GM19239 (cell line): ENCODE measurements at regions not wholly inside any gene's neighbourhood (a gene's known extent, or its start where the extent isn't known, plus 50 kb on each side); places are given as distances from the start of the nearest gene placed in this dataset.
"Not testable (repeated sequence)": the region's sequence is repeated elsewhere in the genome, so short reads cannot be mapped to it uniquely, and the experiment has no call there.

Experiments used
- DNase-seq: peaks from one replicate; pipeline ENCODE4 v3.0.0; 2011; ENCODE audit warnings: low spot score; ENCODE audit not compliant: insufficient read length
- FAIRE-seq: peaks from 2 replicates; lab custom pipeline; 2011; peaks lifted over from hg19 to GRCh38; lab: Jason Lieb, UNC

DNA sequence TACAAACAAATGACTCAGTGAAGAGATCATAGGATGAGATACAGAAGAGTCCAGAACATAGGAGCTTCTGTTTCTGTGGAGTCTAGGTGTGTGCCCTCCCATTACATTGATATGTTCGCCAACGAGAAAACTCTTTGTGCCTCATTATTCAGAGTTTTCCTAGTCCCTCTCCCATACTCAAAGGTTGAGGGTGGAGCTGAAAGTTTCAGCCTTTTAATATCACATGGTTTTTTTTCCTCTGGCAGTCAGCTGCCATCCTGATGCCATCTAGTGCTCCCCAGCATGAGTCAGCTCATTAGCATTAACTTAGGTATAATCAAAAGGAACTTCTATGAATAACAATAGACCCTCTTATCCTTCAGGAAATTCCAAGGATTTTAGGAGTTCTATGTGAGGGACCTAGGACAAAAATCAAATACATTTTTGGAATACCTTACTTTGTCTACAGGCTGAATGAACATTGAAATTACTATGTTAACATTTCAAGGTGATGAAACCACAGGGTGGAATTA lies 559.6 kb upstream of the AMOT start:
- no peak for DNase-seq
- FAIRE-seq: no peak

GRCh38 chrX:113399506-113400192 lies 559.0 kb upstream of the AMOT start:
- DNase-seq: no peak
- no peak for FAIRE-seq

DNA sequence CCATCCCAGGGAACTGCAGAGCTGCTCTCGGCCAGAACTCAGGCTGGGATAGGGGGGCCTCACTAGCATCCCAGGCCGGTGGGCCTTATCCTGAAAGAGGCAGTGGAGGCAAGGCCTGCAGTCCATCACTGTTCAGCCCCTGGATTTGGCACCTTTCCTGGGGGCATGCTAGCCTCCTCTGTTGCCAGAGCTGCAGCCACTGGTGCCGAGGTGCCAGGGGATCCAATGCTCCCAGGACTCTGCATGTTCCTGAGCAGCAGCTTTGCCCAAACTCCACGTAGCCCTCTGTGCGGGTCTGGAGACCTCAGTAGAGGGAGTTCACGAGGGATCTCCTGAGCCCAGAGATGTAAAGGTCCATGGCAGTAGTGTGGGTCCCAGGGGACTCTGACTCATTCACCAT lies 551.7 kb upstream of the AMOT start:
- no peak for FAIRE-seq

DNA sequence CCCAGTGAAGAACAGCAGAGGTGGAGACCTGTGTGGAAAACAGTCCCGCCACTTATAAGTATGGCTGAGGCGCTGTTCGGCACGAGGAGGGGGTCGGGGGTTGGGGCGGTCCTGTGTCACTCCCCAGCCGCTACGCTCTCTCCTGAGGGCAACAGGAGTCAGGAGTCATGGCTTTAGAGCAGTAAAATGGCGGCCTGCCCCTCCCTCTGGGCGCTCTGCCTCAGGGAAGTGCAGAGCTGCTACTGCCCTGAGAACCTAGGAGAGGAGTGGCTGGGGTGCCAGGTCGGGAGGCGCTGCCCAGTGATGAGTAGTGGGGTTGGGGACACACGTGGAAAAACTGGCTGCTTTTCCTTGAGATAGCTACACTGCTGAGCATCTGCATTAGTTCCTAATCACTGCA lies 551.2 kb upstream of the AMOT start:
- FAIRE-seq (no peak), DNase-seq (no peak)

More for the DNA sequence above, 551.7 kb upstream of the AMOT start:
- DNase-seq: no peak

DNA sequence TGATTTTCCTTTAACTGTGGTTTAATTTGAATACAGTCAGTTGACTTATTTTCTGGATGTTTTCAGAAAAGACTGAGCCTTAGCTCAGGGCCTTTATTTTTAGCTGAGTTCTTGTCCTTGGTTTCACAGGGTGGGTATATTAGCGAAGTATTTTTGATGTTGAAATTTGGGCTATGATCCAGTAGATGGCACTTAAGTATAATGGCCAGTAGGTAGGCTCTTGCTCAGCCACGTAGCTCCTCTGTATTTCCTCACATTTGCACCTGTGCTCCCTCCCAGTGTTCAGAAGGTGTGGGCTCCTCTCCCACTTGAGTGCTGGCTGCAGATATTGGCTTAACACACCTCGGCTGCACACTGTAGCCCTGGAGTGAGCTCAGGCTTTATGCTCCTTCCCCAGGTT lies 549.9 kb upstream of the AMOT start:
- DNase-seq (no peak), FAIRE-seq (no peak)

- no peak for FAIRE-seq
- DNase-seq: no peak
Observed at GRCh38 chrX:113389846-113390245, 549.2 kb upstream of the AMOT start.

DNA sequence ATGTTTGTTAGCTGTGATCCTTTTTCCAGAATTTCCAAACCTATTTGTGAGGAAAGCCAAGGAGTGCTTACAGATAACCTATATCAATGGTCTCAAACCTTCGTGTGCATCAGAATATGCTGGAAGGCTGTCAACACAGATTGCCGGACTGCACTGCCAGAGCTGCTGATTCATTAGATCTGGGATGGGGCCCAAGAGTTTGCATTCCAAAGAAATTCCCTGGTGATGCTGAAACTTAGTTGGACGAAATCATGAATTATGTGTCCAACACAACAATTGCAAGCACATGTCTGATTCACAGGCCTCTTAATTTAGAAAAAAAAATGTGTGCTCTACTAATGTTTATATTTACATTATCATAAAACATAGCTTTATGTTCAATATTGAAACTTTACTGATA lies 544.0 kb upstream of the AMOT start:
- no peak for FAIRE-seq

DNA sequence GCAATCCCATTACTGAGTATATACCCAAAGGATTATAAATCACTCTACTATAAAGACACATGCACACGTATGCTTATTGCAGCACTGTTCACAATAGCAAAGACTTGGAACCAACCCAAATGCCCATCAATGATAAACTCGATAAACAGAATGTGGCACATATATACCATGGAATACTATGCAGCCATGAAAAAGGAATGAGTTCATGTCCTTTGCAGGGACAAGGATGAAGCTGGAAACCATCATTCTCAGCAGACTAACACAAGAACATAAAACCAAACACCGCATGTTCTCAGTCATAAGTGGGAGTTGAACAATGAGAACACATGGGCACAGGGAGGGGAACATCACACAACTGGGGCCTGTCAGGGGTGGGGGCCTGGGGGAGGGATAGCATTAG lies 532.8 kb upstream of the AMOT start:
- DNase-seq: not testable (repeated sequence)

More for the DNA sequence above, 544.0 kb upstream of the AMOT start:
- no peak for DNase-seq

DNA sequence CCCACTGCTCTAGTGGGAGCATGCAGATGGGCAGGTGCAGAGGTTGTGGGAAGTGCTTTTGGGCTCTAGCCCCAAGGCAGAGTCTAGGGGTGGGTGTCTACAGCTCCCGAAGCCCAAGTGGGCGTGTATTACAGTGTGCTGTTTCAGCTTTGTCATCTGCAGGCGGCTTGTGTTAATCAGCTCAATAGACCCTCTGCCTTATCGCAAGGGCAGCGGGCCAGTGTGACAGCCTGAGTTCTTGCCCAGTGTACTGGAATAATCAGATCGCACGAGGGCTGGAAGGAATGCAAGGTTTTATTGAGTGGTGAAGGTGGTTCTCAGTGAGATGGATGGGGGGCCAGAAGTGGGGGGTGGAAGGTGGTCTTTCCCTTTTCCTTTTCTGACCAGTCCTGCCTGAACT lies 529.4 kb upstream of the AMOT start:
- DNase-seq (no peak), FAIRE-seq (no peak)

More for the DNA sequence above, 532.8 kb upstream of the AMOT start:
- FAIRE-seq: not testable (repeated sequence)

- FAIRE-seq: no peak
- no peak for DNase-seq
Observed at GRCh38 chrX:113369056-113369455, 528.4 kb upstream of the AMOT start.

DNA sequence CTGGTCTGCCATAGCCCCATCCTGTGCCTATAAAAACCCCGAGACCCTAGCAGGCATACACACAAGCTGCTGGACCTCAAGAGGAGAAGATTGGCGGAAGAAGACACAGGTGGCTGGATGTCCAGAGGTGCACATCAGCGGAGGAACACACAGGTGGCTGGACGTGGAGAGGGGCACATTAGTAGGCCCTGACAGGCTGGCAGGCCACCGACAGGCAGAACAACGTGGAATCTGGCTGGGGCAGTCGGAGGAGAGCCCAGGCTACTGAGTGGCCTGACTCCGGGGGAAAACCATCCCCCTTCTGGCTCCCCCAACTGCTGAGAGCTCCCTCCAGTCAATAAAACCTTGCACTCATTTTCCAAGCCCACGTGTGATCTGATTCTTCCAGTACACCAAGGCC lies 512.5 kb upstream of the AMOT start:
- FAIRE-seq (no peak), DNase-seq (no peak)

- DNase-seq (no peak), FAIRE-seq (no peak)
Observed at GRCh38 chrX:113330416-113330815, 489.8 kb upstream of the AMOT start.

DNA sequence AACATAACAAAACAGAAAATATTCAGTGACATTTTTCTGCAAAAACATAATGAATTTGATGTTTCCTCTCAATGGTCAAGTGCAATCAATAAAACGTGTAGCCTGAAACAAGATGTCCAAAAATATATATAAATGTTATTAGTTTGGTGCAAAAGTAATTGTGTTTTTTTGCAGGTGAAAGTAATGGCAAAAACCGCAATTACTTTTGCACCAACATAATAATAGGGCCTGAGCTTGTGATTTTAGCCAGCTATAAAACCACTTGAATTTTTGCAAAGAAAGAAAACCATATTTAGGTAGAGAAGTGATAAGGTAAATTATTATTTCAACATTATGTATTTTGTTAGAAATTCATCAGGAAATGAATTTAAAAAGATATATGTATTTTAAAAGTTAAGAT lies 475.3 kb upstream of the AMOT start:
- FAIRE-seq (no peak), DNase-seq (no peak)

DNA sequence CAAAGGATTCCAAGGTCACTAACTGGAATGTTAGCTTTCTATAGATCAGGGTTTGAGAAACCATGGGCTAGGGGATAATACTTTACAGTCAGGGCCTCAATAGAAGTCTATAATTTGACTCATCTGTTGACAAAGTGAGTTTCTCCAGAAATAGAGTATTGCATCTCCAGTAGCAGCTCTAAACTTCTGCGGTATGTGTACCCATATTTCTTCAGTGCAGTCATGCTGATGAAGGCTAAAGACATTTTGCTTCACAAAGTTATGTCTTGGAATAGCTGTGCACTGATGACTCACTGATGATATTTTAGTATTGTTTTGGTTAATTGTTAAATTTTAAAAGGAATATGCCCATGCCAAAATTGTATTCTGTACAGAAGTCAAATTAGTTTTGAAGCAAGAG lies 464.9 kb upstream of the AMOT start:
- DNase-seq (no peak), FAIRE-seq (no peak)

DNA sequence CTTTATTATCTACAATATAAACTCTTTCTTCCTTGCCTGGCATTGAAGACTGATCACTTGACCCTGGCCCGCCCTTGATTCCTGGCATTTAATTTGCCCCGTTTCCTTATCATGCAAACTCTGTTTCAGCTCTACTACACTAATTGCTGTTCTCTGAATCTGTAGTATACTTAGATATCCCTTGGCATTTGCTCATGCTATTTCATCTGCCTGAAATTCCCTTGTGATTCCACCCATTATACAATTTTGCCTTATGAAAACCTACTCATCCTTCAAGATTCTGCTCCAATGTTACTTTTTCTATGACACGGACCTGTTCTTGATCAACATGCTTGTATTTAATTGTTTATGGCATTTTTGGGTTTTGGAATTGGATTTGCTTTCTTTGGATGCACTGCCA lies 459.9 kb upstream of the AMOT start:
- DNase-seq (no peak), FAIRE-seq (no peak)

DNA sequence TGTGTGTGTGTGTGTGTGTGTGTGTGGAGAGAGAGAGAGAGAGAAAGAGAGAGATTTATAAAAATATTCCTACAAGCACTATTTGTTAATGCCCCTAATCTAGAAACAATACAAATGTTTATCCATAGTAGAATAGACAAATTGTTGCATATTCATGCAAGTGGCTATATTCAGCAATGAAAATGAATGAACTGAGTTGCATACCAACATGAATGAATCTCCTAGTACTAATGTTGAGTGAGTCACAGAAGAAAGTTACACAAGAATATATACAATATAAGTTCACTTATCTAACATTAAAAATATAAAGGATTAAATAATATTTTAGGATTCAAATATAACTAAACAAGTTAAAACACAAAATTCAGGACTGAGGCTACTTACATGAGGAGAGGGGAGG lies 456.8 kb upstream of the AMOT start:
- DNase-seq: no peak
- no peak for FAIRE-seq

DNA sequence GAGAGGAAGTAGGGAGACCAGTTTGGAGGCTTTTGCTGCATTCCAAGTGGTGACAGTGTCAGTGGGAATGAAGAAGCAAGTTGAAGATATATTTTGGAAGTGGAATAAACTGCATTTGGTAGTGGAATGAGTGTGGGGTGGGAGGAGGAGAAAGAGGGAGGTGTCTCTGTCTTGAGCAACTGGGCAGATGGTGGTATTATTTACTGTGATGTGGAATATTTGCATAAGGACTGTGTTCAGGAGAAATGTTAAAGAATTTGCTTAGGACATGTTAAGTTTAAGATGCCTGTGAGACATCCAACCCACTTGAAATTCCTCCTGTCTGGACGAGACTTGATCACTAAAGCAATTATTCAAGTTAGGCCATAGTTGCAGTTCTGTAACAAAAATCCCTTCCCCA lies 448.9 kb upstream of the AMOT start:
- DNase-seq (no peak), FAIRE-seq (no peak)

DNA sequence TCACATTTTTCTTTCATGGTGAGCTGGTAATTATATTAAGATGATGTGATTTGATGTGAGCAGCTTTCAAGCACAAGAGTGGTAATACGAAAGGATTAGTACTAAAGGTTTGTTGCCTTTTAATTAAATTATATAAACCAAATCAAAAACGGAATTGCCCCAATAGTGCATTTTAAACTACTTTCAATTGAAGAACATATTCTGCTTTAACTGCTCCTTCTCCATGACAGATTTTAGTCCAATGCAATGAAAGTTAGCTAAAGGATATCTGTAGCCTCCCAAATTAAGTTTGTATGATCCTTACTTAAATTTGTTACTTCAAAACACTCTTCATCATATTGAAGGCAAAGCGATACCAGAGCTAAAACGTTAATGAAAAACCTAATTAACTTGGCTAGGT lies 447.1 kb upstream of the AMOT start:
- DNase-seq (no peak), FAIRE-seq (no peak)

DNA sequence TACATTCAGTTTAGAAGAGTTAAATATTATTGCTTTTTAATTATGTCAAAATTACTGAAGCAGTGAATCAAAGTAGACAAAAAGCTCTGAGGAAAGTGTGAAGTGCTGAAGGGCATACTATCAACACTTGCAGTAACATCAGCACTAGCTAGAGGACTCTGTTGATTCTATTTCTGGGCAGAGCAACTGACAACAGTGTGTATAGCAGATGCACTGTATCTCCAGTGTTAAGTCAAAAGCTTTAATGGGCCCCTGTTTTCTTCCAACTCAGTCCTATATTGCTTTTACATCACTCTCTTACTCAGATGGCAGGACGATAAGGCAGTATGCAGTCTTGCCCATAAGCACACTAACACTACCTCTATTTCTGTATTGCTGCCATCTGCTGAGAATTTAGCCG lies 435.2 kb upstream of the AMOT start:
- DNase-seq: no peak
- no peak for FAIRE-seq

- DNase-seq: no peak
- FAIRE-seq: no peak
Observed at GRCh38 chrX:113274791-113275190, 434.2 kb upstream of the AMOT start.

- no peak for FAIRE-seq
- DNase-seq: no peak
Observed at GRCh38 chrX:113274345-113274744, 433.7 kb upstream of the AMOT start.

GRCh38 chrX:113269203-113269602 lies 428.6 kb upstream of the AMOT start:
- FAIRE-seq (no peak), DNase-seq (no peak)
